ENCODE measurements at regions not wholly inside any gene's neighbourhood (a gene's known extent, or its start where the extent isn't known, plus 50 kb on each side); places are given as distances from the start of the nearest gene placed in this dataset.

DNA sequence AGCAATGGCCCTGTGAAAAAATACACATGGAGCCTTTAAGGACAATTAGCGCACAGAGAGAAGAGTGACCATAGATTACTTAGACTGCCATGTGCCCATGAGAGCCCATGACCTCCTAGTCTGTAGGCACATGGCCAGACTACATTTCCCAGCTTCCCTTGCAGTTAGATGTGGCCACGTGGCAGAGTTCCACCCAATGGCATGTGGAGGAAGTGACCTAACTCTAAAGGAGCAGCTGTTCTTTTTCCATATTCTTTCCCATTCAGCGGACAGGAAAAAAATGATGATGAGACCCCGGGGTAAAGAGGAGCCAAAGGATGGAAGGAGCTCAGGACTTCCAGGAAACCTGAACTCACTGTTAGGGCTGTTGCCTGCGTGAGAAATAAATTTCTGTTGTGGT lies 116.6 kb downstream of the CBLN4 start:
- Histone ChIP-seq H3K27ac (no peak overlapping the region), H3K36me3 (no peaks in the 10 kb centered on the region), H3K27me3 (no peaks in the 10 kb centered on the region), H3K4me1 (peaks cover 0 to 2% (median under 1%) of the 10 kb centered on the region in 4 donors), H3K9me3 (no peaks in the 10 kb centered on the region), H3K4me3 (no peak overlapping the region)
- intact Hi-C loops (cut with DNase I): no loop called here
- WGBS (ENCODE audit: insufficient coverage, low coverage, low lambda C conversion rate, missing lambda C conversion rate): 87% methylated on average over 5 of the region's 5 CpGs
- ATAC-seq: no peak
- TF ChIP-seq POLR2A (IDR thresholded peaks at IDR 0.05): no peak
- TF ChIP-seq, protein P1, sequence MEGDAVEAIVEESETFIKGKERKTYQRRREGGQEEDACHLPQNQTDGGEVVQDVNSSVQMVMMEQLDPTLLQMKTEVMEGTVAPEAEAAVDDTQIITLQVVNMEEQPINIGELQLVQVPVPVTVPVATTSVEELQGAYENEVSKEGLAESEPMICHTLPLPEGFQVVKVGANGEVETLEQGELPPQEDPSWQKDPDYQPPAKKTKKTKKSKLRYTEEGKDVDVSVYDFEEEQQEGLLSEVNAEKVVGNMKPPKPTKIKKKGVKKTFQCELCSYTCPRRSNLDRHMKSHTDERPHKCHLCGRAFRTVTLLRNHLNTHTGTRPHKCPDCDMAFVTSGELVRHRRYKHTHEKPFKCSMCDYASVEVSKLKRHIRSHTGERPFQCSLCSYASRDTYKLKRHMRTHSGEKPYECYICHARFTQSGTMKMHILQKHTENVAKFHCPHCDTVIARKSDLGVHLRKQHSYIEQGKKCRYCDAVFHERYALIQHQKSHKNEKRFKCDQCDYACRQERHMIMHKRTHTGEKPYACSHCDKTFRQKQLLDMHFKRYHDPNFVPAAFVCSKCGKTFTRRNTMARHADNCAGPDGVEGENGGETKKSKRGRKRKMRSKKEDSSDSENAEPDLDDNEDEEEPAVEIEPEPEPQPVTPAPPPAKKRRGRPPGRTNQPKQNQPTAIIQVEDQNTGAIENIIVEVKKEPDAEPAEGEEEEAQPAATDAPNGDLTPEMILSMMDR (IDR thresholded peaks at IDR 0.05): no peak
- no peak for DNase-seq

DNA sequence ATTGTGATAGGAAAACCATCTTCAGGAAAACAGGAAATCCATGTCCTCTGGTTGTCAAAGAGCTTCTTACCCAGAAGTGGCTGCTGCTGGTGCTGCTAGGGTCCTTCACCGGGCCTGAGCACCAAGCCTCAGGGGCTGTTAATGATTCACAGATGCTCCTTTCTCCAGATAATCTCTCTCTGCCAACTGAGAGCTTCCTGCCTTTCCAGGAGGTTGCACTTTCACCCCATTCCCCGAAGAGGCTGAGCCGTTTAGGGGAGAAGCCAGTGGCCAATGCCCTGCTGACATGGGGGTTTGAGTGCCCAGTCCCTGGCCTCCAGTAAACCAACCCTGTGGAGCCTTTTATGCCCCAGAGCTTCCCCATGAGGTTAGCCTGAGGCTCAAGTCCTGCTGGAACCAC lies 122.4 kb downstream of the CBLN4 start:
- no peaks in the 10 kb centered on the region for H3K36me3 ChIP-seq
- H3K27ac ChIP-seq: peak overlapping the region in 2 of 3 donors; percentile 47 to 52
- H3K27me3 ChIP-seq: no peaks in the 10 kb centered on the region
- H3K4me3 ChIP-seq: no peak overlapping the region
- peak; percentile 58 to 89 (median 79) for DNase-seq
- peak; percentile 75 to 87 (median 82) for ATAC-seq
- TF ChIP-seq, protein P1 (IDR thresholded peaks at IDR 0.05): no peak
- TF ChIP-seq POLR2A (IDR thresholded peaks at IDR 0.05): no peak
- peaks cover 0 to 32% (median 14%) of the 10 kb centered on the region in 4 donors for H3K4me1 ChIP-seq
- H3K9me3 ChIP-seq: no peaks in the 10 kb centered on the region
- 0% methylated on average over 1 of the region's 3 CpGs for WGBS (ENCODE audit: insufficient coverage, low coverage, low lambda C conversion rate, missing lambda C conversion rate)
- intact Hi-C loops (cut with DNase I): no loop called here

DNA sequence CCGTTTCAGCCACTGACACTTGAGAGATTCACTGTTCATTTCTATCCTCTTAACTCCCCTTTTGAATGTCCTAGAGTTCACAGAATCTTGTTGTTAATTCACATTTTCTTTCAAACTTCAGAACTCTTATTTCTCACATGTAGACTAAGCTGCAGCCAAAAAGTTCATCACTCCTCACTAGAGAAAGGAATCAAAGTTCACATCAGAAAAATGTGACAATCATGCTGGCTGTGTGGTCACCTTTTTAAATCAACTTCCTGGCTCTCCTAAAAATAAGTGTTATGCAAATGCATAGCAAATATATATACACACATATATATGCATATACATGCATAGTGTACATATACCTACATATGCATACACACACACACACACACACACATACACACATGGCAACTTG lies 123.0 kb downstream of the CBLN4 start:
- H3K27ac ChIP-seq: peak overlapping the region in 2 of 3 donors; percentile 47 to 52
- peak; percentile 7 to 47 (median 40) for ATAC-seq
- 40% methylated on average over 1 of the region's 1 CpG for WGBS (ENCODE audit: insufficient coverage, low coverage, low lambda C conversion rate, missing lambda C conversion rate)

DNA sequence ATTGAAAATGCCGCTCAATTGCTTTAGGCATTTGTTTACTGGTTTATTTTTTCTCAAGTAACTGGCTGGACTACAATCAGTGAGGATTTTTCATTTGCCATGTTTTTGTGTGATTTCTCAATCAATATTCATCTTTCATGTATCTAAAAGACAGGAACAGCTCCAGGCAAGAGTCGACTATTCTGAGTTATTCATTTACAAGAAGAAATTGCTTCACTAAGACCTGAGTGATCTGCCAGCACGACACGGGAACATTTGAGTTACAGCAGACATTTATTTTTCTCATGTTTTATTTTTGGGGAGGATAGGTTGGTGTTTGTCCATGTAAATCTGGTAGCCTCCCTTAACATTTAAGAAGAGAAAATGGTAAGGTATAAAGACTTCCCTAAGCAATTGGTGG lies 124.1 kb downstream of the CBLN4 start:
- Histone ChIP-seq H3K27ac (peak overlapping the region; percentile 24 to 71 (median 51)), H3K4me3 (no peak overlapping the region), H3K27me3 (no peaks in the 10 kb centered on the region), H3K9me3 (no peaks in the 10 kb centered on the region), H3K36me3 (no peaks in the 10 kb centered on the region), H3K4me1 (peaks cover 0 to 32% (median 14%) of the 10 kb centered on the region in 4 donors)
- ATAC-seq: peak; percentile 63 to 74 (median 66)
- intact Hi-C loops (cut with DNase I): no loop called here
- DNase-seq: peak in 1 of 3 donors; percentile 55
- WGBS (ENCODE audit: insufficient coverage, low coverage, low lambda C conversion rate, missing lambda C conversion rate): 29% methylated on average over 4 of the region's 4 CpGs
- no peak for TF ChIP-seq POLR2A (IDR thresholded peaks at IDR 0.05)
- TF ChIP-seq, protein P1 (IDR thresholded peaks at IDR 0.05): no peak

More for the DNA sequence above, 123.0 kb downstream of the CBLN4 start:
- no peak for TF ChIP-seq POLR2A (IDR thresholded peaks at IDR 0.05)
- TF ChIP-seq, protein P1 (IDR thresholded peaks at IDR 0.05): no peak
- Histone ChIP-seq H3K9me3 (no peaks in the 10 kb centered on the region), H3K4me1 (peaks cover 0 to 32% (median 14%) of the 10 kb centered on the region in 4 donors), H3K36me3 (no peaks in the 10 kb centered on the region), H3K4me3 (no peak overlapping the region), H3K27me3 (no peaks in the 10 kb centered on the region)
- DNase-seq: no peak
- intact Hi-C loops (cut with DNase I): no loop called here
